Nephron progenitor cell (in vitro differentiated cells): ENCODE measurements at regions not wholly inside any gene's neighbourhood (a gene's known extent, or its start where the extent isn't known, plus 50 kb on each side); places are given as distances from the start of the nearest gene placed in this dataset.

Source experiments
- DNase-seq: peaks from one replicate; pipeline ENCODE4 v3.0.0; 2021
- H3K27ac Mint-ChIP-seq: 2 replicates; pipeline ENCODE4 v1.8.0; 2021; ENCODE audit warnings: mild to moderate bottlenecking, moderate library complexity, mixed read lengths
- H3K27me3 Mint-ChIP-seq: 2 replicates; pipeline ENCODE4 v1.8.0; 2021; ENCODE audit warnings: mild to moderate bottlenecking, low read depth, mixed read lengths; ENCODE audit not compliant: poor library complexity
- H3K36me3 Mint-ChIP-seq: 2 replicates; pipeline ENCODE4 v1.8.0; 2021; ENCODE audit warnings: low read depth, mixed read lengths
- H3K4me1 Mint-ChIP-seq: 2 replicates; pipeline ENCODE4 v1.8.0; 2021; ENCODE audit warnings: mixed read lengths
- H3K4me3 Mint-ChIP-seq: 2 replicates; pipeline ENCODE4 v1.8.0; 2021; ENCODE audit warnings: mild to moderate bottlenecking, moderate library complexity, mixed read lengths
- H3K9me3 Mint-ChIP-seq: 2 replicates; pipeline ENCODE4 v1.8.0; 2021; ENCODE audit warnings: mild to moderate bottlenecking, moderate library complexity, mixed read lengths
- CTCF ChIP-seq: fragments of 200-600 bp; sonication (generic); IDR thresholded peaks from 2 replicates; pipeline ENCODE4 v1.5.0; 2021; ENCODE audit warnings: antibody characterized with exemption

GRCh38 chr3:98952404-98952803 lies 50.9 kb upstream of the DCBLD2 start:
- no peaks in the 10 kb centered on the region for H3K9me3 Mint-ChIP-seq
- H3K4me1 Mint-ChIP-seq: peaks cover 4% of the 10 kb centered on the region
- H3K27ac Mint-ChIP-seq: peak overlapping the region; percentile 29

More at GRCh38 chr3:98952404-98952803, 50.9 kb upstream of the DCBLD2 start:
- TF ChIP-seq CTCF: no peak
- H3K36me3 Mint-ChIP-seq: no peaks in the 10 kb centered on the region
- no peak overlapping the region for H3K4me3 Mint-ChIP-seq
- no peak for DNase-seq
- H3K27me3 Mint-ChIP-seq: no peaks in the 10 kb centered on the region
